Endothelial cell (in vitro differentiated cells): ENCODE measurements at regions not wholly inside any gene's neighbourhood (a gene's known extent, or its start where the extent isn't known, plus 50 kb on each side); places are given as distances from the start of the nearest gene placed in this dataset.

Source experiments
- DNase-seq: peaks from one replicate; pipeline ENCODE4 v3.0.0; 2021; ENCODE audit warnings: low spot score
- H3K27ac Mint-ChIP-seq: one replicate; pipeline ENCODE4 v1.8.0; 2021; ENCODE audit warnings: mixed read lengths, inconsistent platforms; ENCODE audit not compliant: unreplicated experiment
- H3K27me3 Mint-ChIP-seq: one replicate; pipeline ENCODE4 v1.8.0; 2021; ENCODE audit warnings: mild to moderate bottlenecking, moderate library complexity, mixed read lengths, inconsistent platforms; ENCODE audit not compliant: unreplicated experiment
- H3K36me3 Mint-ChIP-seq: one replicate; pipeline ENCODE4 v1.8.0; 2021; ENCODE audit warnings: mild to moderate bottlenecking, low read depth, mixed read lengths, inconsistent platforms; ENCODE audit not compliant: unreplicated experiment
- H3K4me1 Mint-ChIP-seq: one replicate; pipeline ENCODE4 v1.8.0; 2021; ENCODE audit warnings: mild to moderate bottlenecking, mixed read lengths, inconsistent platforms; ENCODE audit not compliant: unreplicated experiment
- H3K4me3 Mint-ChIP-seq: one replicate; pipeline ENCODE4 v1.8.0; 2021; ENCODE audit warnings: mild to moderate bottlenecking, mixed read lengths, inconsistent platforms; ENCODE audit not compliant: unreplicated experiment
- H3K9me3 Mint-ChIP-seq: one replicate; pipeline ENCODE4 v1.8.0; 2021; ENCODE audit warnings: mixed read lengths, inconsistent platforms; ENCODE audit not compliant: unreplicated experiment
- CTCF ChIP-seq: fragments of 200-600 bp; sonication (generic); IDR thresholded peaks from one replicate; pipeline ENCODE4 v1.5.0; 2021; ENCODE audit warnings: antibody characterized with exemption; ENCODE audit not compliant: unreplicated experiment

- no peak for TF ChIP-seq CTCF
- Mint-ChIP-seq H3K4me3 (no peak overlapping the region), H3K9me3 (peaks cover 5% of the 10 kb centered on the region), H3K36me3 (peaks cover 8% of the 10 kb centered on the region), H3K4me1 (no peaks in the 10 kb centered on the region), H3K27me3 (peaks cover 1% of the 10 kb centered on the region), H3K27ac (no peak overlapping the region)
- no peak for DNase-seq
Measured at GRCh38 chr1:186747661-186748060, 67.4 kb upstream of the PTGS2 start.

GRCh38 chr1:186745531-186746146, 65.4 kb upstream of the PTGS2 start:
- no peak for DNase-seq
- Mint-ChIP-seq H3K27ac (no peak overlapping the region), H3K4me1 (no peaks in the 10 kb centered on the region), H3K4me3 (no peak overlapping the region), H3K27me3 (peaks cover 1% of the 10 kb centered on the region), H3K9me3 (peaks cover 5% of the 10 kb centered on the region), H3K36me3 (peaks cover 8% of the 10 kb centered on the region)
- TF ChIP-seq CTCF: no peak

GRCh38 chr1:186741640-186742039, 61.4 kb upstream of the PTGS2 start:
- H3K4me1 Mint-ChIP-seq: no peaks in the 10 kb centered on the region
- no peak overlapping the region for H3K27ac Mint-ChIP-seq
- H3K27me3 Mint-ChIP-seq: peaks cover 1% of the 10 kb centered on the region
- DNase-seq: no peak
- H3K36me3 Mint-ChIP-seq: peaks cover 2% of the 10 kb centered on the region
- TF ChIP-seq CTCF: no peak
- H3K4me3 Mint-ChIP-seq: no peak overlapping the region
- H3K9me3 Mint-ChIP-seq: no peaks in the 10 kb centered on the region

GRCh38 chr1:186740324-186740723, 60.1 kb upstream of the PTGS2 start:
- no peaks in the 10 kb centered on the region for H3K4me1 Mint-ChIP-seq
- DNase-seq: no peak

GRCh38 chr1:186739515-186739914, 59.3 kb upstream of the PTGS2 start:
- Mint-ChIP-seq H3K4me1 (no peaks in the 10 kb centered on the region), H3K27ac (no peak overlapping the region), H3K9me3 (no peaks in the 10 kb centered on the region), H3K36me3 (no peaks in the 10 kb centered on the region), H3K27me3 (no peaks in the 10 kb centered on the region), H3K4me3 (no peak overlapping the region)
- no peak for DNase-seq
- no peak for TF ChIP-seq CTCF

More at GRCh38 chr1:186740324-186740723, 60.1 kb upstream of the PTGS2 start:
- Mint-ChIP-seq H3K36me3 (no peaks in the 10 kb centered on the region), H3K27ac (no peak overlapping the region), H3K9me3 (no peaks in the 10 kb centered on the region), H3K27me3 (peaks cover 1% of the 10 kb centered on the region), H3K4me3 (no peak overlapping the region)
- no peak for TF ChIP-seq CTCF
